Gastroesophageal sphincter (tissue), 4 donors: ENCODE measurements at regions not wholly inside any gene's neighbourhood (a gene's known extent, or its start where the extent isn't known, plus 50 kb on each side); places are given as distances from the start of the nearest gene placed in this dataset.

ENCODE experiments used
- ATAC-seq: fragments of 150-250 bp; one replicate; pipeline ENCODE4 v1.9.1; 2016; ENCODE audit warnings: mild to moderate bottlenecking, moderate library complexity
- H3K27ac ChIP-seq, 4 donors: fragments of 200-600 bp; sonication (generic) in 3 of 4; 1 replicate in 3 of 4; 2 replicates in 1 of 4; pipeline ENCODE4 v1.5.1; 2016 to 2019
- H3K27me3 ChIP-seq: fragments of 200-600 bp; sonication (generic); one replicate; pipeline ENCODE4 v1.5.1; 2019
- H3K36me3 ChIP-seq, 2 donors: fragments of 200-600 bp; sonication (generic); one replicate each; pipeline ENCODE4 v1.5.1; 2019; ENCODE audit warnings: control low read depth in 1 of 2
- H3K4me1 ChIP-seq, 3 donors: fragments of 200-600 bp; sonication (generic); 1 replicate in 2 of 3; 2 replicates in 1 of 3; pipeline ENCODE4 v1.5.1; 2016 to 2019; ENCODE audit warnings: control low read depth in 2 of 3
- H3K4me3 ChIP-seq, 2 donors: fragments of 200-600 bp; sonication (generic); one replicate each; pipeline ENCODE4 v1.5.1; 2019; ENCODE audit warnings: mild to moderate bottlenecking in 1 of 2, moderate library complexity in 1 of 2
- H3K9me3 ChIP-seq, 3 donors: fragments of 200-600 bp; sonication (generic); one replicate each; pipeline ENCODE4 v1.5.1; 2017 to 2019; ENCODE audit warnings: control low read depth in 2 of 3
- EP300 ChIP-seq: sonication (generic); formaldehyde crosslinking; IDR thresholded peaks from one replicate; pipeline ENCODE4 v1.6.1; 2017; ENCODE audit warnings: antibody characterized with exemption, mild to moderate bottlenecking
- POLR2A ChIP-seq, 2 donors: fragments of 450-650 bp; IDR thresholded peaks; one replicate each; pipeline ENCODE4 v1.6.1; 2017; ENCODE audit warnings: antibody characterized with exemption in 2 of 2, mild to moderate bottlenecking in 2 of 2, moderate library complexity in 1 of 2
- POLR2AphosphoS5 ChIP-seq: sonication (generic); formaldehyde crosslinking; IDR thresholded peaks from one replicate; pipeline ENCODE4 v1.6.1; 2017; ENCODE audit warnings: antibody characterized with exemption
- WGBS, 2 donors: methylation state at CpG; one replicate each; pipeline ENCODE4 v1.1.5; 2018; ENCODE audit warnings: low coverage in 1 of 2; 5-methylcytosine and 5-hydroxymethylcytosine counted together
- TF ChIP-seq, protein P1 (sequence below), 4 experiments: fragments of 200-600 bp in 2 of 4; fragments of 450-650 bp in 2 of 4; sonication (generic) in 1 of 4; IDR thresholded peaks; one replicate each; pipeline ENCODE4 v1.5.1; 2017 to 2019; ENCODE audit warnings: antibody characterized with exemption in 4 of 4, mild to moderate bottlenecking in 2 of 4, moderate library complexity in 2 of 4

DNA sequence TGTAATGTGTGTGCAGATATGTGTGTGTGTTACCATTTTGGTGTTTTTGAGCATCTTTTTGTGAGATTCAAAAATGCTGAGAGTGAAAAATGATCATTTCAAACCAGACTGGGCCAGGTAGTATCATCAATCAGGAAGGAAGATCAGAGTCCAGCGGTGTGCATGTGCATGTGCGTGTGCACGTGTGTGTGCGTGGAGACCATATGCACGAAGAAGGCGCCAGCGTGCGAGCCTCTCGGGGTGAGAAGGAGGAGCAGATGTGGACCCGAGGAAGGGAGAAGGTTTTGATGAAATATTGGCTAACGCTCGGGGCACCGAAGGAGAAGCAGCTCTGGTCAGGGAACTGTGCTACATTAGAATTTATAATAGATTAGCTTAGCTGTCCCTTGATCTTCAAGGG is 516.4 kb downstream of the CCDC171 start:
- no peak overlapping the region for H3K27ac ChIP-seq
- ATAC-seq = no peak
- TF ChIP-seq POLR2A (IDR thresholded peaks at IDR 0.05) (no peak), POLR2AphosphoS5 (no peak), EP300 (no peak)
- TF ChIP-seq, protein P1, sequence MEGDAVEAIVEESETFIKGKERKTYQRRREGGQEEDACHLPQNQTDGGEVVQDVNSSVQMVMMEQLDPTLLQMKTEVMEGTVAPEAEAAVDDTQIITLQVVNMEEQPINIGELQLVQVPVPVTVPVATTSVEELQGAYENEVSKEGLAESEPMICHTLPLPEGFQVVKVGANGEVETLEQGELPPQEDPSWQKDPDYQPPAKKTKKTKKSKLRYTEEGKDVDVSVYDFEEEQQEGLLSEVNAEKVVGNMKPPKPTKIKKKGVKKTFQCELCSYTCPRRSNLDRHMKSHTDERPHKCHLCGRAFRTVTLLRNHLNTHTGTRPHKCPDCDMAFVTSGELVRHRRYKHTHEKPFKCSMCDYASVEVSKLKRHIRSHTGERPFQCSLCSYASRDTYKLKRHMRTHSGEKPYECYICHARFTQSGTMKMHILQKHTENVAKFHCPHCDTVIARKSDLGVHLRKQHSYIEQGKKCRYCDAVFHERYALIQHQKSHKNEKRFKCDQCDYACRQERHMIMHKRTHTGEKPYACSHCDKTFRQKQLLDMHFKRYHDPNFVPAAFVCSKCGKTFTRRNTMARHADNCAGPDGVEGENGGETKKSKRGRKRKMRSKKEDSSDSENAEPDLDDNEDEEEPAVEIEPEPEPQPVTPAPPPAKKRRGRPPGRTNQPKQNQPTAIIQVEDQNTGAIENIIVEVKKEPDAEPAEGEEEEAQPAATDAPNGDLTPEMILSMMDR (IDR thresholded peaks at IDR 0.05) = no peak

DNA sequence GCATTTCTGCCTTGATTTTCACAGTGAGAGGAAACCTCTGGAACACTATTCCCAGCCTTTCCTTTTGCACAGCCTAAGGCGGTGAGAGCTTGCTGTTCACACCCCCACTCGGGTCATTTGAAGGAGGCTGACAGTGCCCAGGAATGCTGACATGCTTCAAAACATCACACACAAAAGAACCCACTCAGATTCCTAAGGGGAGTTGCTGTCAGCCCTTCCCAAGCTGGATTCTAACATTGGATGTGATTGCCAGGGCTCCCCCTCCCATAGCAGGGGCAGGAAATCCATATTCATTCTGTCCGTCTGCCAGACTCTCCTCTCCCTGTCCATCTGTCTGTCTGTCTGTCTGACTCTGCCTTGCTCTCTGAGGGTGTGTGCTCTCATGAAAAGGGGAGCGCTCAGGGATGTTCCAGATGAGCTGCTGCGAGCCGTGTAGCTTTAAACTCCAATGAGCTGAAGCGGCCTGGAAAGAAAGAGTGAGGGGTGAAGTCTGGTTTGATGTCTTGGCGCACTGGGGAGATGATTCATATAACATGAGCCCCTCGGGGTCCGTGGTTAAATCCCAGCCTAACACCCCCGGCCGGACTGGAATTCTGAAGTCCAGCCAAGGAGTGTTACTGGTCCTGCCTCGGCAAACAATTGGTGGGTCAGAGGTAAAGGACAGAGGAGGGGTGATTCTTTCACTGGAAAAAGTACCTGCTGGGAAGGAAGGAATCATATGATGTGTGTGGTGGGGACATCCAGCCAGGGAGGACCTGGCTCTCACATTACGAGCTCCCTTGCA is 517.0 kb downstream of the CCDC171 start:
- WGBS, 2 donors = 68 to 71% methylated on average over 5 to 7 of the region's 14 CpGs
- no peak for TF ChIP-seq EP300
- TF ChIP-seq, protein P1 (IDR thresholded peaks at IDR 0.05) = no peak
- TF ChIP-seq POLR2A (IDR thresholded peaks at IDR 0.05) = no peak
- no peaks in the 10 kb centered on the region for H3K36me3 ChIP-seq
- H3K27ac ChIP-seq = no peak overlapping the region
- no peaks in the 10 kb centered on the region for H3K9me3 ChIP-seq
- no peak overlapping the region for H3K4me3 ChIP-seq
- no peak for ATAC-seq
- H3K27me3 ChIP-seq = no peaks in the 10 kb centered on the region
- H3K4me1 ChIP-seq = no peaks in the 10 kb centered on the region

More for the DNA sequence above, 516.4 kb downstream of the CCDC171 start:
- Histone ChIP-seq H3K4me3 (no peak overlapping the region), H3K27me3 (no peaks in the 10 kb centered on the region), H3K9me3 (no peaks in the 10 kb centered on the region), H3K4me1 (no peaks in the 10 kb centered on the region), H3K36me3 (no peaks in the 10 kb centered on the region)
- 82 to 88% methylated on average over 13 of the region's 13 CpGs for whole genome bisulfite sequencing, 2 donors

DNA sequence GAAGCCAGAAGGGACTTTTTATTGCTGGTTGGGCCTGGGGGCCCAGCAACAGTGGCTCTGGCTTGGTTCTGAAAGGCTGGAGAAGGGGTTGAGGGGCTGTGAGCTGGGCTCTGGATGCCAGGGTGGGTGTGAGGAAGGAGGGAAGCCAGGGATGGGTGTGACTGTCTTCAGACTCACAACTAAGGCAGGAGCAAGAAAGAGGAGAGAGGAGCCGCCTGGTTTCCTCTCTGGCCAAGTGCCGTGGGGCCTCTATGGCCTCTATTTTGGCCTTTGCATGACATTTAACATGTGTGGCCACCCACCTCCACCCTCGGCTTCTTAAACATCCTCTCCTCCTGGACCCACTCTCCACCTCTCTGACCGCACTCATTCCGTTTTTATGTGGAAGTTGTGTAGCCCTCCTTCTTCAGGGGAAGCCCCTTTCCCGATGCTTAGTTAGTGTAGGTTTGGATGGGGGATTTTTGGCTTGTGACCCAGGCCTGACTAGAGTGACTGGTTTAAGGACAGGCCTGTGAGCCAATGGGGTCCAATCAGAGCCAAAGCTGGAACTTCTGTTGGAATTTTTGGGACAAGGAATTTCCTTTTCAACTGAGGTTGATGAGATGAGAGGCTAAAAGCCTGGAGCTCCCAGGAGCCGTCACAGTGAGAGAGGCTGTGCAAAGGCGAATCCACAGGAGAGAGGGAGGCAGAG is 517.8 kb downstream of the CCDC171 start:
- Histone ChIP-seq H3K9me3 (no peaks in the 10 kb centered on the region), H3K27me3 (no peaks in the 10 kb centered on the region), H3K4me1 (no peaks in the 10 kb centered on the region), H3K36me3 (no peaks in the 10 kb centered on the region), H3K4me3 (no peak overlapping the region), H3K27ac (no peak overlapping the region)
- no peak for TF ChIP-seq POLR2A (IDR thresholded peaks at IDR 0.05)
- no peak for ATAC-seq
- WGBS, 2 donors = 79 to 85% methylated on average over 4 to 6 of the region's 8 CpGs

DNA sequence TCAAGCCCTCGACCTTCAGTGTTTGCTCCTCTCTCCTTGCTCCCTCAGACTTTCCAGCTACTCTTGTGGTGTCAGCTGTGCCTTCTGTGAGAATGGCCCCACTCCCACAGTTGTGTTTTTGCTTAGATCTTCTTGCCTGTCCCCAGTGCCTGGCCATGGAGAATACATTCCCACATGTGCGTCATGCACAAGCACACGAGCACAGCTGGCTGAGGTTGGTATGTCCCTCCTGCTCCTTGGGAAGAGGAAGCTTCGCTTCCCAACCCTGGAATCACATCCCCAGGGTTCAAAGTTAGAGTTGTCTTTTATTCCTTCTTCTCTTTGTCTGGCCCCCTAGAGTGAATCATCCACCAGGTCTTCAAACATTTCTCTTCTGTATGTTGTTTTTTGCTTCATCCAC is 518.6 kb downstream of the CCDC171 start:
- no peaks in the 10 kb centered on the region for H3K36me3 ChIP-seq
- H3K4me3 ChIP-seq = no peak overlapping the region
- no peak for TF ChIP-seq POLR2A (IDR thresholded peaks at IDR 0.05)
- TF ChIP-seq EP300 = no peak
- TF ChIP-seq, protein P1 (IDR thresholded peaks at IDR 0.05) = no peak
- no peak for TF ChIP-seq POLR2AphosphoS5
- no peaks in the 10 kb centered on the region for H3K27me3 ChIP-seq
- no peak overlapping the region for H3K27ac ChIP-seq
- no peak for ATAC-seq
- H3K9me3 ChIP-seq = no peaks in the 10 kb centered on the region
- no peaks in the 10 kb centered on the region for H3K4me1 ChIP-seq
- WGBS, 2 donors = 90 to 93% methylated on average over 3 of the region's 4 CpGs

DNA sequence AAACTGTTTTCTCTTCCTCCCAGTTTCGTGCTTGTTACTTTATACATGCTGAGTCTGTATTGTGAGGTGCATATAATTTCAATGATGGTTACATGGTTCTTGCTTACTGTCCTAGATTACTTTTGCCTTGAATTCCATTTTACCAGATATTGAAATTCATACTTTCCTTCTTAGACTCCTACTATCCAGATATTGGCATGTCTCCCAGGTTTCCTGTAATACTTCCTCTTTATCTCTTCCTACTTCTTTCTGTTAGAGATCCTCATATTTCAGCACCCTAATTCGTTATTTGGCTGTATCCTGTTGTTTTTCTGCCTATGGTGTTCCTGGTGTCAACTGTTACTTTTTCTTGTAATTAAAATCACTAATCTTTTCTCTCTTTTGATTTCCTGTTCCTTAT is 522.1 kb downstream of the CCDC171 start:
- Histone ChIP-seq H3K36me3 (no peaks in the 10 kb centered on the region), H3K4me3 (no peak overlapping the region), H3K27ac (no peak overlapping the region), H3K4me1 (no peaks in the 10 kb centered on the region), H3K9me3 (no peaks in the 10 kb centered on the region), H3K27me3 (no peaks in the 10 kb centered on the region)
- 45 to 70% methylated on average over 2 of the region's 2 CpGs for WGBS, 2 donors
- TF ChIP-seq EP300 = no peak
- no peak for TF ChIP-seq POLR2AphosphoS5
- TF ChIP-seq, protein P1 (IDR thresholded peaks at IDR 0.05) = no peak
- TF ChIP-seq POLR2A (IDR thresholded peaks at IDR 0.05) = no peak
- no peak for ATAC-seq
